ENCODE measurements at regions not wholly inside any gene's neighbourhood (a gene's known extent, or its start where the extent isn't known, plus 50 kb on each side); places are given as distances from the start of the nearest gene placed in this dataset.

DNA sequence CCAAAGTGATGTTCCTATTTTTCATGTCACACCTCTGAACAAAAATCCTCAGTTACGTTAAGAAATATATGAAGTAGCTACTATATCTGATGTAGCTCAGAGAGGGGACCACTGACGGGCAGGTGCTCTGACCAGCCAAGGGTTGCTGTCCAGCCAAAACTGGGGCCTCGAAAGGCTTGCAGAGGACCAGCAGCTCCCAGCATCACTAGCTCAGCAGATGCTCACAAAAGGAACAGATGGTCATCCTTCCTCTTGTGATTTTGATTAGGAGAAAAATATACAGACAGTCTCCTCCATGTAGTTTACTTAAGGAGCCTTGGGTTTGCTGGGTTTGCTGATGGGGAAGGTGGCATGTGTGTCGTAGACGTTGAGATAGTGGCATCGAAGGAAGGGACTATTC lies 374.6 kb upstream of the B3GAT1 start:
- no peak for DNase-seq (ENCODE audit: extremely low read depth, low read depth)
- TF ChIP-seq, protein P1, sequence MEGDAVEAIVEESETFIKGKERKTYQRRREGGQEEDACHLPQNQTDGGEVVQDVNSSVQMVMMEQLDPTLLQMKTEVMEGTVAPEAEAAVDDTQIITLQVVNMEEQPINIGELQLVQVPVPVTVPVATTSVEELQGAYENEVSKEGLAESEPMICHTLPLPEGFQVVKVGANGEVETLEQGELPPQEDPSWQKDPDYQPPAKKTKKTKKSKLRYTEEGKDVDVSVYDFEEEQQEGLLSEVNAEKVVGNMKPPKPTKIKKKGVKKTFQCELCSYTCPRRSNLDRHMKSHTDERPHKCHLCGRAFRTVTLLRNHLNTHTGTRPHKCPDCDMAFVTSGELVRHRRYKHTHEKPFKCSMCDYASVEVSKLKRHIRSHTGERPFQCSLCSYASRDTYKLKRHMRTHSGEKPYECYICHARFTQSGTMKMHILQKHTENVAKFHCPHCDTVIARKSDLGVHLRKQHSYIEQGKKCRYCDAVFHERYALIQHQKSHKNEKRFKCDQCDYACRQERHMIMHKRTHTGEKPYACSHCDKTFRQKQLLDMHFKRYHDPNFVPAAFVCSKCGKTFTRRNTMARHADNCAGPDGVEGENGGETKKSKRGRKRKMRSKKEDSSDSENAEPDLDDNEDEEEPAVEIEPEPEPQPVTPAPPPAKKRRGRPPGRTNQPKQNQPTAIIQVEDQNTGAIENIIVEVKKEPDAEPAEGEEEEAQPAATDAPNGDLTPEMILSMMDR (IDR thresholded peaks at IDR 0.05; ENCODE audit: low read depth, low read length): no peak

DNA sequence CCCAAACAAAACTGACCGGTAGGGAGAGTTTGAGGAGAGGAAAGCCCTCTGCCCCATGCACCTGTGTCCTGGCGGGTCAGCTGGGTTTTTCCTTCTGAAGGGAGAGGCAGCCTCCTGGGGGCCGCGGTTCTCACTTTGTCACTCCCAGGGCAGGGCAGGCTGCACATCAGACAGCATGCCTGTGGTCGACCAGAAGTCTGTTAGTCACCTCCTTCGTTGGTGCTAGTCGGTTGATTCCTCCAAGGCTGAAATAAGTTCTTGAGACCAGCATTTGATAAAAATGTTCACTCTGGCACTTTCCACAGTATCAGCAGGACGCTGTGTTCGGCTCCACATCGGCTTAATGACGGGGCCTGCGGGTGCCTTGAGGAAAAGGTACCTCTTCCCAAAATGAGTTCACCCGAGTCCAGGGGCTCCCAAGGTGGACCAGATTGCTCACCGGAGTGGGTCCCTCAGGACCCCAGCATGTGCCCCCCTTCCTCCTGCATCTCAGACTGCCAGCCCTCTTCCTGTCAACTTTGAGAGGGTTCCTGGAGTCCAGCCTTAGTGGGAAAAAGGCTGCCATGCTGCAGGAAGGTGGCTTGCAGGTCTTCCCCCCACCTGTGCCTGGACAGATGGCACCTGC lies 373.7 kb upstream of the B3GAT1 start:
- TF ChIP-seq, protein P1 (IDR thresholded peaks at IDR 0.05; ENCODE audit: low read depth, low read length): no peak
- no peak for DNase-seq (ENCODE audit: extremely low read depth, low read depth)

DNA sequence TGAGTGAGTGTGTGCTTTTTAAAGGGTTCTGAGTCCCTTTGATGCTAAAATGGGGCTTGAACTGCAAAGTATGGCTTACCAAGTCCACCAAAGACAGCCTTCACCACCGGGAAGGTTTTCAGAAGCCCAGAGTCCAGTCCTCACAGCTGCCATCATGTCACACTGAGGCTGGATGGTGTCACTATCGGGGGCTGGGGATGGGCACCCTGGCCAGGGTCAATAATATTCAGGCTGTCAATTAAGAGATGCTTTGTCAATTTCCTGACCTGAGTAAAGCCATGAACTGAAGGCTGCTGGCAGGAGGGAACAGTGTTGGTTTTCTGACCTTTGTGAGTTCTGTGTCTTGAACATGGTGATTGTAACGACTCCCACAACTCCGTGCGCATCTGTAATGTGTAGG lies 373.0 kb upstream of the B3GAT1 start:
- TF ChIP-seq, protein P1 (IDR thresholded peaks at IDR 0.05; ENCODE audit: low read depth, low read length): no peak
- no peak for DNase-seq (ENCODE audit: extremely low read depth, low read depth)

DNA sequence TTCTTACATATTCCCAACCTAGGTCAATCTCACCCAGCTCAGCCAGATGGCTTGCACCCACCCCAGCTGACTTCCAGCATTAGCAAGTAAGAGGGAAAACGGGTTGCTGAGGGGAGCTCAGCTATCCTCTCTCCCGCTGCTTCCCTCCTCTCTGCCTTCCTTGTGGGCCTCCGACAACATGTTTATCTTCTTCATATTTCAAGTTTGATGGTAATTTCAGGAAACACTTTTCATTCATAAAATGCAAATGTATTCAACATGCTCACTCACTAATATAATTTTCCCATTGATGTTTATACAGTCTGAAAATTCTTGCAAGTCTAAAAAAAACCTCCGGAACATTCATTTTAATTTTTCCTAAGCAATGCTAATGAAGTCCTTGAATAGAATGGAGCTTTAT lies 372.5 kb upstream of the B3GAT1 start:
- TF ChIP-seq, protein P1 (IDR thresholded peaks at IDR 0.05; ENCODE audit: low read depth, low read length): no peak
- DNase-seq (ENCODE audit: extremely low read depth, low read depth): no peak

DNA sequence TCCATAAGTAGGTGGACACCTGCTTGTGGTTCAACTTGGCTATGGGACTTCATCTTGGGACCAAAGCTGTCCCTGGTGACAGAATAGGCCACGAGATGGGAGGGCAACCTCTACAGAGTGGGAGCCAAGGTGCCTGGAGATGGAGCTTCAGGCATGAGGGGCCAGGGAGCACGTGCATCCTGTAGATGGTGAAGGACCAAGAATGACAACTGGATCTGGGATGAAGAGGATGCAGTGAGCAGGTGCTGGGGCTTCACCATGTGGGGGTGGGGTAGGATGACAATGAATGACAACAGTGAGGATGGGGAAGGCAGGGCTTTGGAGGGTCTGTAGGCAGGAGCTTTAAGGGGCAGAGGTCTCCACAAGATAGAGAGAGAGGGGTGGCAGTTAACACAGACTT lies 372.0 kb upstream of the B3GAT1 start:
- DNase-seq (ENCODE audit: extremely low read depth, low read depth): no peak
- TF ChIP-seq, protein P1 (IDR thresholded peaks at IDR 0.05; ENCODE audit: low read depth, low read length): no peak

DNA sequence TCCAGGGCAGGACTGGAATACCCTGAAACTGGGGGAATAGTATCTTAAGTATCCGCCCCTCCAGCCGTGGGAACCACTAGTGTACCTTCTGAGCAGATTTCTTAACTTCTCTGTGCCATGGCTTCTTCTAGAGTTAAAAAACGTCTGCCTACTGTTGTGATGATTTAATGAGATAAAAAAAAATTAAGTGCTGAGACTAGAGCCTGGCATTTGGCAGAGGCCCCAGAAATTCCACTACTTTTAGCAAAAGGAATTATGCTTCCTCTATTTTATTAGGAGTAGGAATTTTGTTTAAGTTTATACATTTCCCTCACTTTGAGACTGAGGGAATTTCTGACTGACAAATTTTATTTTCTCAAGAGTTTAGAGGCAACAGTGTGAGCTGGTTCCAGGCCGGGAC lies 371.2 kb upstream of the B3GAT1 start:
- TF ChIP-seq, protein P1 (IDR thresholded peaks at IDR 0.05; ENCODE audit: low read depth, low read length): no peak

DNA sequence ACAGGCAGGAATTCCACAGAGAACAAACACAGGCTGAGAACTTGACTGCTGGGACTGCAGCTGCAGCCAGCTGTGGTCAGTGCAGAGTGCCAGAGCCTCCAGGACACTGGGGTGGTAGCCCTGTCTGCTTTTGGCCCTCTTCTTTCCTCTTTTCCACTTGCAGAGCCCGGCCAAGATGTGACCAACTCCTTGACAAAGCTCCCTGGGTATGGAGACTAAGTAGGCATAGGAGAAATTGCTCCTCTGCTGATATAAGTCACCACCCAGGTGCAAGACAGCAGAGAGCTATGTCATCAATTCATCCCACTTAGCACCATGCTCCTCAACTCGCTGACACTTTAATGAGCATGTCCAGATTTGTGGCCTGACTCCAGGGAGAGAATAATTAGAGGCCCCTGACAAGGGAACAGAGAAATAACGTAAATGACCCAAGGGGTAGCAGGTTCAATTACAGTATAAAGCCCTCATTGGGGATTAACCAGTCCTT lies 369.4 kb upstream of the B3GAT1 start:
- no peak for DNase-seq (ENCODE audit: extremely low read depth, low read depth)
- TF ChIP-seq, protein P1 (IDR thresholded peaks at IDR 0.05; ENCODE audit: low read depth, low read length): no peak

More for the DNA sequence above, 371.2 kb upstream of the B3GAT1 start:
- DNase-seq (ENCODE audit: extremely low read depth, low read depth): no peak
